ENCODE measurements at regions not wholly inside any gene's neighbourhood (a gene's known extent, or its start where the extent isn't known, plus 50 kb on each side); places are given as distances from the start of the nearest gene placed in this dataset.
"Not testable (repeated sequence)": the region's sequence is repeated elsewhere in the genome, so short reads cannot be mapped to it uniquely, and the experiment has no call there.

DNA sequence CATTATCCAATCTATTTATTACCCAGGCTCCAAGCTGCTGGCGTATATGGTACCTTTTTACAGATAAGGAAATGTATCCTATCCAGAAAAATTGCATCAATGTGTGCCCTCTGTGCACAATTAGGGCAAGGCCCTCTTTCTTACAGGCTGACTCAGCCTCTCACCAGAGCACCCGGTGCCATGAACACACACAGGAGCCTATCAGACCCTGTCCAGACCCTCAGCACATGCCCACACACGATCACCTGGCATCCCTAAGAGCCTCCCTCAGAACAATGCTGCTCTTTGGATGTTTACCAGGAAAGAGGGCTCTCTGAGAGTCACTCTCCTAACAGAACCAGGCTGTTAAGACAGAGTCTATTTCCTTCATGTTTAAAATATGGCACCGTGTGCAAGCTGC is 460.0 kb upstream of the TBL1XR1 start:
- Mint-ChIP-seq H3K36me3 (ENCODE audit: unreplicated experiment) (no peaks in the 10 kb centered on the region), H3K27me3 (ENCODE audit: unreplicated experiment) (no peaks in the 10 kb centered on the region), H3K4me3 (ENCODE audit: unreplicated experiment) (no peak overlapping the region), H3K4me1 (ENCODE audit: unreplicated experiment) (peaks cover 13% of the 10 kb centered on the region), H3K9me3 (ENCODE audit: unreplicated experiment) (peaks cover 12% of the 10 kb centered on the region), H3K27ac (ENCODE audit: unreplicated experiment) (no peak overlapping the region)
- TF ChIP-seq, protein P1, sequence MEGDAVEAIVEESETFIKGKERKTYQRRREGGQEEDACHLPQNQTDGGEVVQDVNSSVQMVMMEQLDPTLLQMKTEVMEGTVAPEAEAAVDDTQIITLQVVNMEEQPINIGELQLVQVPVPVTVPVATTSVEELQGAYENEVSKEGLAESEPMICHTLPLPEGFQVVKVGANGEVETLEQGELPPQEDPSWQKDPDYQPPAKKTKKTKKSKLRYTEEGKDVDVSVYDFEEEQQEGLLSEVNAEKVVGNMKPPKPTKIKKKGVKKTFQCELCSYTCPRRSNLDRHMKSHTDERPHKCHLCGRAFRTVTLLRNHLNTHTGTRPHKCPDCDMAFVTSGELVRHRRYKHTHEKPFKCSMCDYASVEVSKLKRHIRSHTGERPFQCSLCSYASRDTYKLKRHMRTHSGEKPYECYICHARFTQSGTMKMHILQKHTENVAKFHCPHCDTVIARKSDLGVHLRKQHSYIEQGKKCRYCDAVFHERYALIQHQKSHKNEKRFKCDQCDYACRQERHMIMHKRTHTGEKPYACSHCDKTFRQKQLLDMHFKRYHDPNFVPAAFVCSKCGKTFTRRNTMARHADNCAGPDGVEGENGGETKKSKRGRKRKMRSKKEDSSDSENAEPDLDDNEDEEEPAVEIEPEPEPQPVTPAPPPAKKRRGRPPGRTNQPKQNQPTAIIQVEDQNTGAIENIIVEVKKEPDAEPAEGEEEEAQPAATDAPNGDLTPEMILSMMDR (IDR thresholded peaks at IDR 0.05), result no peak
- DNase-seq (ENCODE audit: extremely low spot score, unreplicated experiment), result no peak

DNA sequence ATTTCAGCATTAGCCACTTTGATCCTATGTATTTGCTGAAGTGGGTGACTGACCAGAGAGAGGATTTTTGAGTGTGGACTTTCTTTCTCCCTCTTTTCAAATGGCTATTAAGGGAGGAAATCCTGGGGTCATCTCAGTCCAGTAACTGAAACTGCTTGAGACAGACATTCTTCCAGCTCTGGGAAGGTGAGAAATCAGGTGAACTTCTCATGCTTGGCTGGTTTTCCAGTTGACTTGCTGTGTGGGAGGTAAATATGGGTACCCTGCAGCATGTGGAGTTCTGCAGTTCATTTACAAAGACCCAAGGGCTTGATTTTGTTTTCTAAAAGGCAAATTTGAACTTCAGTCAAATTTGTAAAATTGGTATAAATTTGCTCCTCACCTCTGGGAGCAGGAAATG is 461.1 kb upstream of the TBL1XR1 start:
- Mint-ChIP-seq H3K9me3 (ENCODE audit: unreplicated experiment) (peaks cover 12% of the 10 kb centered on the region), H3K4me3 (ENCODE audit: unreplicated experiment) (no peak overlapping the region), H3K4me1 (ENCODE audit: unreplicated experiment) (peaks cover 2% of the 10 kb centered on the region), H3K27ac (ENCODE audit: unreplicated experiment) (no peak overlapping the region), H3K27me3 (ENCODE audit: unreplicated experiment) (no peaks in the 10 kb centered on the region), H3K36me3 (ENCODE audit: unreplicated experiment) (no peaks in the 10 kb centered on the region)
- TF ChIP-seq, protein P1 (IDR thresholded peaks at IDR 0.05), result no peak
- DNase-seq (ENCODE audit: extremely low spot score, unreplicated experiment), result no peak

DNA sequence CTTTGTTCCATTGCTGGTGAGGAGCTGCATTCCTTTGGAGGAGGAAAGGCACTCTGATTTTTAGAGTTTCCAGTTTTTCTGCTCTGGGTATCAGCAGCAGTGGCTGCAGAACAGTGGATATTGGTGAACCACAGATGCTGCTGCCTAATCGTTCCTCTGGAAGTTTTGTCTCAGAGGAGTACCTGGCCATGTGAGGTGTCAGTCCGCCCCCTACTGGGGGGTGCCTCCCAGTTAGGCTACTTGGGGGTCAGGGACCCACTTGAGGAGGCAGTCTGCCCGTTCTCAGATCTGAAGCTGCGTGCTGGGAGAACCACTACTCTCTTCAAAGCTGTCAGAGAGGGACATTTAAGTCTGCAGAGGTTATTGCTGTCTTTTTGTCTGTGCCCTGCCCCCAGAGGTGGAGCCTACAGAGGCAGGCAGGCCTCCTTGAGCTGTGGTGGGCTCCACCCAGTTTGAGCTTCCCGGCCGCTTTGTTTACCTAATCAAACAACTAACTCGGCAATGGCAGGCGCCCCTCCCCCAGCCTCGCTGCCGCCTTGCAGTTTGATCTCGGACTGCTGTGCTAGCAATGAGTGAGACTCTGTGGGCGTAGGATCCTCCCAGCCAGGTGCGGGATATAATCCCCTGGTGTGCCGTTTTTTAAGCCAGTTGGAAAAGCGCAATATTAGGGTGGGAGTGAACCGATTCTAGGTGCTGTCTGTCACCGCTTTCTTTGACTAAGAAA is 467.3 kb upstream of the TBL1XR1 start:
- Mint-ChIP-seq H3K9me3 (ENCODE audit: unreplicated experiment) (peaks cover 18% of the 10 kb centered on the region), H3K4me1 (ENCODE audit: unreplicated experiment) (peaks cover 20% of the 10 kb centered on the region)
- H3K27ac Mint-ChIP-seq (ENCODE audit: unreplicated experiment); DNase-seq (ENCODE audit: extremely low spot score, unreplicated experiment); H3K27me3 Mint-ChIP-seq (ENCODE audit: unreplicated experiment); H3K4me3 Mint-ChIP-seq (ENCODE audit: unreplicated experiment); H3K36me3 Mint-ChIP-seq (ENCODE audit: unreplicated experiment): not testable (repeated sequence)

DNA sequence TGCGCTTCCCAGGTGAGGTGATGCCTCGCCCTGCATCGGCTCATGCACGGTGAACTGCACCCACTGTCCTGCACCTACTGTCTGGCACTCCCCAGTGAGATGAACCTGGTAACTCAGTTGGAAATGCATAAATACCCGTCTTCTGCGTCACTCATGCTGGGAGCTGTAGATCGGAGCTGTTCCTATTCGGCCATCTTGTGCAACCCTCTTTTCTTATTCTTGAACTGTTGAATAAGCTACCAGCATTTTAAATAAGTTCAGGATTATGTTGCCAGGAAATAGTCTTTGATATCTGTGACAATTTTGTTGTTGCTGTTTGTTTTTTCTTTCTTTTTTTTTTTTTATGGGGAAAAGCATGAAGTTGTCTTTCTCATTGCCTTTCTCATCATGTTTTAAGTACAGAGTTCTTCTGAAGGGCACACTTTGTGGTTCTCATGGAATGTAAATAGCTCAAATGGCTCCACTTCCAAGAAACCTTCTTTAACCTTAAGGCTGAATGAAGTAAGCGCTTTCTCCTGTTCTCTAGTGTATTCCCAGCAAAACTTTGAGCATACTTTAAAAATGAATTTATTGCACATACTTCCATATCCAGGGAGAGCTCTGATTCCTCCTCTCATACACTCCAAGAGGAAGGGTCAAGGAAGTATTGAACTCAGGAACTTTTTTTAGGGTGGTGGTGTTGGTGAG is 468.0 kb upstream of the TBL1XR1 start:
- Mint-ChIP-seq H3K4me3 (ENCODE audit: unreplicated experiment) (no peak overlapping the region), H3K36me3 (ENCODE audit: unreplicated experiment) (peaks cover 6% of the 10 kb centered on the region), H3K27me3 (ENCODE audit: unreplicated experiment) (no peaks in the 10 kb centered on the region), H3K9me3 (ENCODE audit: unreplicated experiment) (peaks cover 18% of the 10 kb centered on the region), H3K4me1 (ENCODE audit: unreplicated experiment) (peaks cover 20% of the 10 kb centered on the region), H3K27ac (ENCODE audit: unreplicated experiment) (peak overlapping the region; percentile 55)
- TF ChIP-seq, protein P1 (IDR thresholded peaks at IDR 0.05), result no peak
- DNase-seq (ENCODE audit: extremely low spot score, unreplicated experiment), result no peak

DNA sequence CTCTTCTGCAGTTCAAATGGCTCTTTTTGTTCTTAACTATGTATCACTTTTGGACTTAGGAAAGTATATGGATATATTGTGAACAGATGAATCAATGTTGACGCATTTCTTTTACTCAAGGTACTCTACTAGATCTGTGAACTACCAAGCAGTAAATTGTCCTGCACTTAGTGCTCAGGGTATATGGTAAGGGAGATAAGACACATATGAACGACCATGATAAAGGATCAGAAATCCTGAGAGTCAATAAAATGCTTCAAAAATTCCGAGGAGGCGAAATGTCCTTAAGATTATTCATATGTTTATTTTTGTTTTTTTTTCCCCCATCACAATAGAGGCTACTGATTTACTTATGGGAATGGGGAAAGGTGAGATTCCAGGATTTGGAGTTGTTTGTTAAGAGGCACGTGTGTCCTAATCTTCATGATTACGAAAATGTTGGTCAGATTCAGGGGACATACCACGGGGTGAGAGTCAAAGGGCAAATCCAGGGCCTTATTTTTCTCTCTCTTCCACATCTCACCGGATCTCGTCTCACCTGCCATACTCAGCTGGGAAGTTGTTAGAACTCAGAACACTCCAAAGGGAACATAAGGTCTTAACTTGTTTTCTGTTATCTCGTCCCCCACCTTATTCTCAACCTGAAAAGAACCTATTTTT is 475.1 kb upstream of the TBL1XR1 start:
- Mint-ChIP-seq H3K9me3 (ENCODE audit: unreplicated experiment) (no peaks in the 10 kb centered on the region), H3K36me3 (ENCODE audit: unreplicated experiment) (no peaks in the 10 kb centered on the region), H3K4me1 (ENCODE audit: unreplicated experiment) (peaks cover 35% of the 10 kb centered on the region), H3K27me3 (ENCODE audit: unreplicated experiment) (no peaks in the 10 kb centered on the region), H3K27ac (ENCODE audit: unreplicated experiment) (peak overlapping the region; percentile 58), H3K4me3 (ENCODE audit: unreplicated experiment) (no peak overlapping the region)
- TF ChIP-seq, protein P1 (IDR thresholded peaks at IDR 0.05), result no peak
- no peak for DNase-seq (ENCODE audit: extremely low spot score, unreplicated experiment)
